NCI-H187 (cell line): ENCODE measurements at regions not wholly inside any gene's neighbourhood (a gene's known extent, or its start where the extent isn't known, plus 50 kb on each side); places are given as distances from the start of the nearest gene placed in this dataset.

Source experiments
- DNase-seq, 2 experiments: peaks; one replicate each; lab custom pipeline; 2025; lab: John Stamatoyannopoulos, UW

DNA sequence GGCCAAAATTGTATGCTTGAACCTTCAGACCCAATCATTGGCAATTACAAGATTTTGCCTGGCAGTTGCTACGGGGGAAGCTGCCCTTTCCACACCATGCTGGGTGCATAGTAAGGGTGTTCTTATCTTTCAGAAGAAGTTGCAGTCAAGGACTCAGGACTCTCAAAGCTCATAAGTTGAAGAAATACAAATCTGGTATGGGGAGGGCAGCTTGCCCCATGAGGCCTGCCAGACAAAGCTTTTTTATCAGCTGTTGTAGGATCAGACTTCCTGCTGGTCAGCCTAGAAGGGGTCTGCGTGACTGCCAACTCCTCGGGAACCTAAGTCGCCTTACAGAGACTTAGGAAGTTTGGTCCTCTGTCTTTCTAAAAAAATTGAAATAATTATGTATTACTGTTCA, 174.9 kb upstream of the TECRL start:
- no peak for DNase-seq

- no peak for DNase-seq
These were observed 173.2 kb upstream of the TECRL start for GRCh38 chr4:64582492-64582891.

- DNase-seq = no peak
These were observed 172.2 kb upstream of the TECRL start for GRCh38 chr4:64581422-64581821.

DNA sequence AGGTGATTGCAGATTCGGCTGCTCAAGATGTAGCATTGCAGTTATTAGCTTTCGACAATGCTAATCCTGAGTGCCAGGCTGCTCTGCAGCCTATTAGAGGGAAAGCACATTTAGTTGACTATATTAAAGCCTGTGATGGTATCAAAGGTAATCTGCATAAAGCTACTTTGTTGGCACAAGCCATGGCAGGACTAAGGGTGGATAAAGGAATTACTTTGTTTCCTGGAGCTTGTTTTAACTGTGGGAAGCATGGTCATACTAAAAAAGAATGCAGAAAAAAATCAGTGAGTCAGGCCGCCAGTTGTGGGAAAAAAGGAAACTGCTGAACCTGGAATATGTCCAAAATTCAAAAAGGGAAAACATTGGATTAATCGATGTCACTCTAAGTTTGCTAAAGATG, 154.9 kb upstream of the TECRL start:
- no peak for DNase-seq

GRCh38 chr4:64559571-64559970, 150.3 kb upstream of the TECRL start:
- DNase-seq = no peak

- no peak for DNase-seq
These were observed 141.9 kb upstream of the TECRL start for GRCh38 chr4:64551125-64551524.

DNA sequence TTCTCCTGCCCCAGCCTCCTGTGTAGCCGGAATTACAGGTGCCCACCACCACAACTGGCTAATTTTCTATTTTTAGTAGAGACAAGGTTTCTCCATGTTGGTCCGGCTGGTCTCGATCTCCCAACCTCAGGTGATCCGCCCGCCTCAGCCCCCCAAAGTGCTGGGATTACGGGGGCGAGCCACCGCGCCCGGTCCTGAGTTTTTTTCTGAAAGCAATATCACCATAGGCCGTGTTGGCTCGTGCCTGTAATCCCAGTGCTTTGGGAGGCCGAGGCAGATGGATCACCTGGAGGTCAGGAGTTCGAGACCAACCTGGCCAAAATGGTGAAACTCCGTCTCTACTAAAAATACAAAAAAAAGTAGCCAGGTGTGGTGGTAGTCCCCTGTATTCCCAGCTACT, 136.3 kb upstream of the TECRL start:
- DNase-seq = no peak

DNA sequence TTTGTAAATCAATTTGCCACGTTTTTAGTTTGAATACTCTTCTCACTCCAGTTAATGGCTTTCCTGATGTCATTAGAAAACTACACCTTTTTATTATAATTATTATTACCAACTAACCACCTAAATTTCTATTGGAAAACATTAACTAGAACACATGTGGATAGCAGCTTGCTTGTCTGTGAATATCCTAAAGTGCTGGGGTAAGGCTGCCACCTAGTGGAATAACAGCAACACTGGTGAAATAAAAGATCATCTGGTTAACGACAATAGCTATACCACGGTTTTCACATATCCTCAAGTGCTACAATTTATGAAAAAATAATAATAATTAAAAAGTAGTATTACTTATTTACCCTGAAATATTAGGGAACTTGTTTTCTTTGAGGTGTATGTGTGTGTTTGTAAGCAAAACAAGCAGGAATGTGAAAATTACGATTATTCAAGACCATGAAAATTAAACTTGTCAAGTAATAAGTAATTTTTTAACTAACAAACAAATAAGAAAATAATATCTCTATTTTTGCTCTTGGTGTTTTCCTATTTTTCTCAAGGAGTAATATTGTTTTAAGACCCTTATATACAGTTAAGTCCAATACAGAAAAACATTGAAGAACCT, 130.1 kb upstream of the TECRL start:
- peak in 1 of 2 experiments; percentile 11 for DNase-seq

DNA sequence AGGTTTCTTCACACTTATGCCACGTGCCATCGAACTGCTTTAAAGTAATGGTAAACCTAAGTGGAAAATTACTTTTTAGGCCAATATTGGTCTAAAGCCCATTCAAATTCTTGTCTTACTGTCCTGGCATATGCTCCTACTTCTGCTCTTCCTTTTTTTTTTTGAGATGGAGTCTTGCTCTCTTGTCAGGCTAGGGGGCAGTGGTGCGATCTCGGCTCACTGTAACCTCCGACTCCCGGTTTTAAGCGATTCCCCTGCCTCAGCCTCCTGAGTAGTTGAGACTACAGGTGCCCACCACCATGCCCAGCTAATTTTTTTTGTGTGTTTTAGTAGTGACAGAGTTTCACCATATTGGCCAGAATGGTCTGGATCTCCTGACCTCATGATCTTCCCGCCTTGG, 129.0 kb upstream of the TECRL start:
- DNase-seq = no peak

- no peak for DNase-seq
These were observed 124.4 kb upstream of the TECRL start for GRCh38 chr4:64533637-64534036.

DNA sequence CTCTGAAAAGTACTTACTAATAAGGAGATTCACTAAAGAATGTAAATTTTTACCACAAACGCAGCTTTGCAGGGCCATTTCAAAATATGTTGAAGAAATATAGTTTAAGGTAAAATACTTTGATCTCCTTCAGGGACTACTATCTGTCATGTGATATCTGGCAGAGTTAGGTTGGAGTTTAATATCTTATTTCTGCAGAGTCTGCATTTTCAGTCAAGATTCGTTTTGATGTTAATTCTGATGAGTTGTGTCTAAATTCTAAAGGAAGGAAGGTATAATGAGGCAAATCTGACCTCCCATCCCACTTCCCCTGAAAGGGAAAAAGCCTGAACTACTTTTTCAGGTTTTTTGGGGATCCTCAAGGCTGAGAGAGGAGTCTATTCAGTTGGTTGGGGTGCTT, 123.9 kb upstream of the TECRL start:
- DNase-seq = no peak

- no peak for DNase-seq
These were observed 111.2 kb upstream of the TECRL start for GRCh38 chr4:64520421-64520820.

- DNase-seq = no peak
These were observed 109.3 kb upstream of the TECRL start for GRCh38 chr4:64518600-64518999.

DNA sequence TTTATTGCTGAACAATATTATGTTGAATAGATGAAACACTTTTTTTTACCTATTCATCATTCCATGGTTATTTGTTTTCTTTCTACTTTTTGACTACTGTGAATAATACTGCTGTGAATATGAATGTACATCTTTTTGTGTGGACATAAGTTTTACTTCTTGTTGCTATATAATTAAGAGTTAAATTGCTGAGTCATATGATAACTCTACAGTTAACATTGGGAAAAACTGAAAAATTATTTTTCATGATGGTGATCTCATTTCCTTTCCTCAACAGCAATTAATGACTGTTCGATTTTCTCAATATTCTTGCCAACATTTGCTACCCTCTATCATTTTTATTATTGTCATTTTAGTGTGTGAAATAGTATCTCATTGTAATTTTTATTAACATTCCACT, 106.9 kb upstream of the TECRL start:
- DNase-seq = no peak

DNA sequence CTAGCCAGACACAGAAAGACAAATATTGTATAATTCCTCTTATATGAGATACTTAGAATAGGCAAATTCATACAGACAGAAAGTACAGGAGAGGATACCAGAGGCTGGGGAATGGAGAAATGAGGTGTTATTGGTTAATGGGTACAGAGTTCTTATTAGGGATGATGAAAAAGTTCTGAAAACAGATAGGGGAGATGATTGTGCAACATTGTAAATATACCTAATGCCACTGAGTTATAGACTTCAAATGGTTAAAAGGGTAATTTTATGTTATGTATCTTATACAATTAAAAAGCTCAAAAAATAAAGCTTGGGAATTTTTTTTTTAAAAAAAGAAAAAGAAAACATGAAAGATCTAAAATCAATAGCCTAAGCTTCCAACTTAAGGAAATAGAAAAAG, 98.8 kb upstream of the TECRL start:
- no peak for DNase-seq

GRCh38 chr4:64503945-64504675, 94.9 kb upstream of the TECRL start:
- DNase-seq = no peak

DNA sequence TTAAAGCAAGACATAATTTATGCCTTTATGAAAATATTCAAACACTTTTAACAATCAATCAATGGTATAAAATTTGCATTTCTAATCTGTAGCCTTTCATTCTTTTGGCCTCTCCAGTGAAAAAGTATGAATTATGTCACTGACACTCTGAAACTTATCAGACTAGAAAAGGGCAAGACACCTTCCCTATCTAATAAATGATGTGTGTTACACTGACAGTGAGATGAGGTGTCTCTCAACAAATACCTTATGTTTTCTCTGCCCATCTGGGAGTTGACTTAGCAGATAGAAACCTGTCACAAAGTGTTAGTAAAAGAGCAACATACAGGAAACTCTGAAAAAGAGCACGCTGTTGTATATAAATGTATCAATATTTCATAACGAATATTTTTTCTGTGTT, 94.2 kb upstream of the TECRL start:
- no peak for DNase-seq

- no peak for DNase-seq
These were observed 88.2 kb upstream of the TECRL start for GRCh38 chr4:64497491-64497890.

DNA sequence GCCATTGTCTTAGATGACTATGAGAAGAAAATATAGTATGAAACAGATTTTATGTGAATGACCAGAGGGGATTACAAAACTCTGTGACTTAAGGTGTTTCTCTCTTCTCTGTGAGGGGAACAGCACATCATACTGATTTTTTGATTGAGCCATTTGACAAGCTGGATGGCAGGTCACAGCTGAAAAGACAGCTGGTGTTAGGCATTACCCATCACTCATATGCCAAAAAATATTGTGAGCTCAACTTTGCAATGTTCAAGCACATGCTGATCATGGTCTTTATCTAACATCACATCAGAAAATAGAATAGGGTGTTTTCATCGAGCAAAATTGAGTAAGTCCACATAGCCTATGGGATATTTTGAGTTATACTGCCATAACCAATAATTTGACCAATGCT, 86.7 kb upstream of the TECRL start:
- no peak for DNase-seq

GRCh38 chr4:64489628-64490027, 80.4 kb upstream of the TECRL start:
- DNase-seq = no peak

DNA sequence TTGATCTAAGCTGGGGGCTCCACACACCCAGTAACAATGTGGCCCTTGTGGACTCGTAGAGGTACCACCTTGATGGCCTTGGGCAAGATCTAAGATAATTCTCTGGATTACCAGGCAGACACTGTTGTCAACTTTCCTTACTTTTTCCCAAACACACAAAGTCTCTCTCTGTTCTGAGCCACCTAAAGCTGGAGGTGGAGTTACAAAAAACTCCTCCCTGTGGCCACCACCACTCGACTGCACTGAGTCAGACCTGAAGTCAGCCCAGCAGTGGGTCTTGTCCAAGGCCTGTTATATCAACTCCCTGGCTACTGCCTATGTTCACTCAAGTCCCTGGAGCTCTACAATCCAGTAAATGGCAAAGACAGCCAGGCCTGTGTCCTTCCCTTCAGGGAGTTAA, 70.1 kb upstream of the TECRL start:
- DNase-seq = no peak

DNA sequence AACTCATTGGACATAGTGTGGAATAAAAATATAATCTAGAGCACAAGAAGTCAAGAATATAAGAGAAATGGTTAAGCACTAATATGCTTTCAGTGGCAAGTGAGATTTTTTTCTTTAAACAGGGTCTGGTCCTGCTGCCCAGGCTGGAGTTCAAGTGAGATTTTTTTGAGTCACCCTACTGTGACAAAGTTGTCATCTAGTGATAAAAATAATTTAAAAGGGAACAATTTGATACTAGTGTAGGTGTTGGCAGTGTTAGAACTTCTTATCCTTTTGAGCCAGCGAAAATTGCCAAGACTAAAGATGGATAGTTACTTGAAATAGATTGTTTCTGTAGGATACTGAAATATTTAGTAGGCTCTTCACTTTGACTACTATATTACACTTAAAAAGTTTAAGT, 67.9 kb upstream of the TECRL start:
- no peak for DNase-seq

- DNase-seq = no peak
These were observed 56.0 kb upstream of the TECRL start for GRCh38 chr4:64465263-64465662.

DNA sequence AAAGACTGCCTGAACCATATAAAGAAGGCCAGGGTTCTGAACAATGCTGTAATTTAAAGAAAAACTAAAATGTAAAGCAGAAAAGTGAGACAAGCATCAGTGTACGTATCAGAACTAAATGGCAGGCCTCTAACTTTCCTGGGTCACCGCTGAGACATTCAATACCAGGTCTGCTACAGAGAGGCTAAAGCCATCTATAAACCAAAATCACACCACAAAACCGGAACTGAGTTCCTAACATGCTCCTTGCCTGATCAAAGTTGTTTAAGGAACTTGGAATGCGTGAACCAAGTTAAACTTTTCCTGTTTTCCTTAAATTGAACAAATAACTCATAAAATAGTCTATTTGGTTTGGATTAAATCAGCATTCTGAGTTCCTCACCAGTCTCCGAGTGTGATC, 55.3 kb upstream of the TECRL start:
- no peak for DNase-seq
